ENCODE measurements at regions not wholly inside any gene's neighbourhood (a gene's known extent, or its start where the extent isn't known, plus 50 kb on each side); places are given as distances from the start of the nearest gene placed in this dataset.

- WGBS, 2 donors: 64 to 72% methylated on average over 4 of the region's 4 CpGs
- no peak overlapping the region for H3K4me3 ChIP-seq
- intact Hi-C loops (cut with DNase I): no loop called here
- DNase-seq (no peak), ATAC-seq (no peak)
- no peaks in the 10 kb centered on the region for H3K4me1 ChIP-seq
- H3K27ac ChIP-seq: no peak overlapping the region
- no peaks in the 10 kb centered on the region for H3K27me3 ChIP-seq
- no peak for TF ChIP-seq CTCF (IDR thresholded peaks at IDR 0.05)
- no peak for TF ChIP-seq POLR2A (IDR thresholded peaks at IDR 0.05)
- H3K9me3 ChIP-seq: no peaks in the 10 kb centered on the region
- H3K36me3 ChIP-seq (replicated peaks in 1 of 2; ENCODE audit: insufficient read depth in 1 of 2, low read depth in 2 of 2): no peaks in the 10 kb centered on the region
Observed at GRCh38 chr6:40252531-40253258, 318.4 kb upstream of the MOCS1 start.

GRCh38 chr6:40251637-40252300 lies 317.5 kb upstream of the MOCS1 start:
- no peaks in the 10 kb centered on the region for H3K9me3 ChIP-seq
- intact Hi-C loops (cut with DNase I): no loop called here
- no peaks in the 10 kb centered on the region for H3K36me3 ChIP-seq (replicated peaks in 1 of 2; ENCODE audit: insufficient read depth in 1 of 2, low read depth in 2 of 2)
- 83 to 89% methylated on average over 3 of the region's 3 CpGs for WGBS, 2 donors
- H3K27ac ChIP-seq: no peak overlapping the region
- no peaks in the 10 kb centered on the region for H3K4me1 ChIP-seq
- ATAC-seq: peak; percentile 30
- no peak for TF ChIP-seq POLR2A (IDR thresholded peaks at IDR 0.05)
- no peak for DNase-seq
- no peak overlapping the region for H3K4me3 ChIP-seq
- H3K27me3 ChIP-seq: no peaks in the 10 kb centered on the region

DNA sequence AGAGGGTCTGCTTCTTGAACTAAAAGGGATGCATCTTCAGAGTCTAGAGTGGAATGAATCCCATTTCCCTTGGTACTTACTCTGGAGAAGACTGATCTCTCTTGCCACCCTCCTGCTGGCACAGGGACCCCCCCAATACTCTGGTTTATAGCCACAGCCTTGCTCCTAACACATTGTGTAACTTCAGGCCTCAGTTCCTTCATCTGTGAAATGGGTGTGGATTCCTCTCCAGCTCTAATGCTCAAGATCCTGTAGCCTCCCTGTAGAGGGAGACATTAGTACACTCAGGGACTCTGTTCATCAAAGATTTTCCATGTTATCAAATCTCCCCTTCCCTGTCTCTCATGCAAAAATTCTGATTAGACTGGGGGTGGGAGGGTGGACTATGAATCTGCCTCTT lies 315.7 kb upstream of the MOCS1 start:
- no peaks in the 10 kb centered on the region for H3K4me1 ChIP-seq
- no peak overlapping the region for H3K27ac ChIP-seq
- no peak overlapping the region for H3K4me3 ChIP-seq
- DNase-seq (no peak), ATAC-seq (no peak)
- intact Hi-C loops (cut with DNase I): no loop called here
- no peak for TF ChIP-seq POLR2A (IDR thresholded peaks at IDR 0.05)
- TF ChIP-seq CTCF (IDR thresholded peaks at IDR 0.05): no peak
- no peaks in the 10 kb centered on the region for H3K9me3 ChIP-seq
- no peaks in the 10 kb centered on the region for H3K27me3 ChIP-seq
- H3K36me3 ChIP-seq (replicated peaks in 1 of 2; ENCODE audit: insufficient read depth in 1 of 2, low read depth in 2 of 2): no peaks in the 10 kb centered on the region

- DNase-seq: no peak
- no peak overlapping the region for H3K4me3 ChIP-seq
- no peaks in the 10 kb centered on the region for H3K27me3 ChIP-seq
- no peaks in the 10 kb centered on the region for H3K36me3 ChIP-seq (replicated peaks in 1 of 2; ENCODE audit: insufficient read depth in 1 of 2, low read depth in 2 of 2)
- H3K27ac ChIP-seq: no peak overlapping the region
- H3K4me1 ChIP-seq: no peaks in the 10 kb centered on the region
- no peak for TF ChIP-seq POLR2A (IDR thresholded peaks at IDR 0.05)
- WGBS, 2 donors: 87 to 93% methylated on average over 3 of the region's 3 CpGs
- intact Hi-C loops (cut with DNase I): no loop called here
- no peak for ATAC-seq
- no peaks in the 10 kb centered on the region for H3K9me3 ChIP-seq
Observed at GRCh38 chr6:40247516-40248115, 313.4 kb upstream of the MOCS1 start.

- intact Hi-C loops (cut with DNase I): no loop called here
- WGBS, 2 donors: 85 to 88% methylated on average over 1 of the region's 1 CpG
- no peak for ATAC-seq
- no peaks in the 10 kb centered on the region for H3K4me1 ChIP-seq
- H3K27me3 ChIP-seq: no peaks in the 10 kb centered on the region
- no peak for TF ChIP-seq POLR2A (IDR thresholded peaks at IDR 0.05)
- TF ChIP-seq CTCF (IDR thresholded peaks at IDR 0.05): no peak
- no peaks in the 10 kb centered on the region for H3K9me3 ChIP-seq
- DNase-seq: no peak
- no peaks in the 10 kb centered on the region for H3K36me3 ChIP-seq (replicated peaks in 1 of 2; ENCODE audit: insufficient read depth in 1 of 2, low read depth in 2 of 2)
- H3K27ac ChIP-seq: no peak overlapping the region
- H3K4me3 ChIP-seq: no peak overlapping the region
Observed at GRCh38 chr6:40244699-40245098, 310.4 kb upstream of the MOCS1 start.
